HG03196 (cell line): ENCODE measurements at regions not wholly inside any gene's neighbourhood (a gene's known extent, or its start where the extent isn't known, plus 50 kb on each side); places are given as distances from the start of the nearest gene placed in this dataset.
"Not testable (repeated sequence)": the region's sequence is repeated elsewhere in the genome, so short reads cannot be mapped to it uniquely, and the experiment has no call there.

ENCODE experiments used
- ATAC-seq: cut with Tn5 transposase; IDR thresholded peaks from one replicate; pipeline ENCODE4 v1.9.1; 2021; ENCODE audit not compliant: unreplicated experiment

DNA sequence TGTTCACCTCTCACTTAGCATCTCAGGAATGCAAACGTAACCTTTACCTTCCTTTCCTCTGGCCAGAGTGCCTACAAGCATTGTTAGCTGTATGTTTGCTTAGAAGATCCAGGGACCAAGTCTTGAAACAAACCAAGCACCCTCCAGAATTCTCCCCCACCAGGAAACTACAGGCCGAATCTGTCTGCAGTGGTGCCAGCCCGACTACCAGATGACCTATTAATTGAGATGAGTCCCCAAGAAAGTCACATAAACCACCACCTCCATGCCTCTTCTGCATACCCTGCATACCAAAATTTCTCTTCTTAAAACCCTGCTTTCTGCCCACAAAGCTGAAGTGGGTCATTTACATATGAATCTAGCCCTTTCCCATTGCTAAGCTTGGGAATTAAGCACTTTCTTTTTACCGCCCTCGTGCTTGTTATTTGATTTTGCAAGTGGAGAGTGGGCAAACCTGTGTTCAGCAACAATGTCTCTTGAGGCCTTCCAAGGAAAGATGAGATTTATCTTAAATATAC is 1239.1 kb downstream of the CDH12 start:
- ATAC-seq = no peak

DNA sequence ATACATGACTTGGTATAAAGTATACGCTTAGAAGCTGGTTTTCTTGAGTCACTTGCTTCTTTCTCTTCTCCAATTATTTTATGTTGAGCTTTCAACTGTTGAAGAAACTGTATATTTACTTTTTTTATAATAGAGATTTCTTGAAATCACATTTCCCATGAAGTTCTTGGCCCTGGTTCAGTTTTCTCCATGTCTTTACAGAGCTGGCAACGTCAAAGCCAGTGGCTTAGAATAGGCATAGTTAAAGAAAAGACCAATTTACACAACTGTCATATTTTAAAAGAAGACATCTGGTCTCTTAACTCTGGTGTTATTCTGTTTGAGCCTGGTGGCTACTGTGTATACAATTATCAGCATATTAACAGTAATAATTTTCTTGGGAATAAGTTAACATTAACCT is 1249.3 kb downstream of the CDH12 start:
- no peak for ATAC-seq

DNA sequence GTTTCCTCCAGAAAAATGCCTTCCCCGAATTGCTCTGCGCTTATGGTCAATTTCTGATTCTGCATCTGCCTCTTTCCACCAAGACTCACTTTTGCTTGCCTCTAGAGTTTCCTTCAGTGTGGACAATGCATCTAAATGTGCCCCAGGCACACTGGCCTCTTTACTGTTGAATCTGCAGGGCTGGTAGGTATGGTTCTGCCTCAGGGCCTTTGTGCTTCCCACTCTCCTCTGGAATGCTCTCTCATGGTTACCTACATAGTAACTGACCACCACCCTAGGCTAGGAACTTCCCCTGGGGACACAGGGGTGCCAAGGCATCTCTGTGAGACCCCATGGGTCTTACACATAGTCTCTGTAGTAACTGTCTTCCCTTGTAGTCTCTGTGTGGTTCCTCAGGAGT is 1258.6 kb downstream of the CDH12 start:
- ATAC-seq = no peak

DNA sequence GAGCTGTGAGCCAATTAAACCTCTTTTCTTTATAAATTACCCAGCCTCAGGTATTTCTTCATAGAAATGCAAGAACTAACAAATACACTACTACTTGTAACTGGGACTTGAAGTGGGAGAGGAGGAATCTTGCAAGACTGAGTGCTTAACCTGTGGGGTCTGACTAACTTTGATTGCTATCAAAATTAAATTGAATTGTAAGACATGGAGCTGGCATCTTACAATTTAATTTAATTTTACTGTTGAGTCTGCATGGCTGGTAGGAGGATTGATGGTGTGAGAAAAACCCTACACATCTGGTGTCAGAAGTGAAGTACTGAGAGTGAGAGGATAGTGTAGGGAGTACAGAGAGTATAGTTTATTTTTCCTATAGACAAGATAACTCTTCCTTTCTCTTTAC is 1259.9 kb downstream of the CDH12 start:
- no peak for ATAC-seq

DNA sequence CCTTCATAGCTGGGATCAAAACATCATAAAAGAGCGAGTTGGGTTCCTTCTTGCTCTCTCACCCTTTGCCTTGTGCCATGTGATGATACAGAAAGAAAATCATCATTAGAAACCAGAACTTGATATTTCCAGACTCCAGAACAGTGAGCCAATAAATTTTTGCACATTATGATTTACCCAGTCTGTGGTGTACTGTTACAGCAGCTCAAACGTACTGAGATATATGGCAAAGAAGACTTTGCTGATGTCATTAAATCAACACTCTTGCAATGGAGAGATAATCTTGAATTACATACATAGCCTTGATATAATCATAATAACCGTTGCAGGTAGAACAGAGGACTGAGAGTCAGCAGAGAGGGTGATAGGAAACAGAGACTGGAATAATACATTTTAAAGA is 1271.6 kb downstream of the CDH12 start:
- no peak for ATAC-seq

DNA sequence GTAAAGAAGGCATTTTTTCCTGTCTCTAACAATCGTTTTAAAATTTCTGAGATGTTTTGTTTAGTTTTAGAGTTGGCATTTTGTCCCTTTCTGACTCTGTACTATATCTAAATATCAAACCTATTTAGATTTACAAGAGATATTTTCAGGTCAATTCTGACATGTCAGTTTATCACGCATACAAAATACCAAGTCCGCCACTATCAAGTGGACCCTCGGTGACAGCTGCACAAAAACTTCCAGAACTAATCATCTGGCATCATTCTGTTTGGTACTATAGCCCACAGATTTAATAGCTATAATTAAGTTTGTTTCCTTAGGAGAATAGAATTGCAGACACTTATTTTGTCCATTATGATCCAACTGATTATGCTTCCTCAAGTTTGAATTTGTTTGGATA is 1278.2 kb downstream of the CDH12 start:
- no peak for ATAC-seq

DNA sequence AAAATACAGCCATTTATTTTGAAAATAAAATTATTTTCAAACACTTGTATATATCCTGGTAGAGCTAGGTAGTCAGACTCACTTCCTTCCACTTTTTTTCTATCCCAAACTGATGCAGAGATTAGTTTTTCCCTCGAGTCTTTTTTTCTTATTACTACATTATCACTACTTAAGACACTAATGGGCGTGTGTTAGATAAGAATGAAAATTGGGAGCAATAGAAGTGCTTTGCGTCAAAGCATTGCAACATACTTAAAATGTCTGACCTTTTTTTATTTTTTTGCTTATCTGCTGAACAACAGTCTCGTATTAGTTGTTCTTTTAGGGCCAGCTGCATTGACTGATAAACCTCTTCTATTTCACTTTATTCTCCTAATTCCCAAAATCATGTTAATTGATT is 1278.7 kb downstream of the CDH12 start:
- no peak for ATAC-seq

DNA sequence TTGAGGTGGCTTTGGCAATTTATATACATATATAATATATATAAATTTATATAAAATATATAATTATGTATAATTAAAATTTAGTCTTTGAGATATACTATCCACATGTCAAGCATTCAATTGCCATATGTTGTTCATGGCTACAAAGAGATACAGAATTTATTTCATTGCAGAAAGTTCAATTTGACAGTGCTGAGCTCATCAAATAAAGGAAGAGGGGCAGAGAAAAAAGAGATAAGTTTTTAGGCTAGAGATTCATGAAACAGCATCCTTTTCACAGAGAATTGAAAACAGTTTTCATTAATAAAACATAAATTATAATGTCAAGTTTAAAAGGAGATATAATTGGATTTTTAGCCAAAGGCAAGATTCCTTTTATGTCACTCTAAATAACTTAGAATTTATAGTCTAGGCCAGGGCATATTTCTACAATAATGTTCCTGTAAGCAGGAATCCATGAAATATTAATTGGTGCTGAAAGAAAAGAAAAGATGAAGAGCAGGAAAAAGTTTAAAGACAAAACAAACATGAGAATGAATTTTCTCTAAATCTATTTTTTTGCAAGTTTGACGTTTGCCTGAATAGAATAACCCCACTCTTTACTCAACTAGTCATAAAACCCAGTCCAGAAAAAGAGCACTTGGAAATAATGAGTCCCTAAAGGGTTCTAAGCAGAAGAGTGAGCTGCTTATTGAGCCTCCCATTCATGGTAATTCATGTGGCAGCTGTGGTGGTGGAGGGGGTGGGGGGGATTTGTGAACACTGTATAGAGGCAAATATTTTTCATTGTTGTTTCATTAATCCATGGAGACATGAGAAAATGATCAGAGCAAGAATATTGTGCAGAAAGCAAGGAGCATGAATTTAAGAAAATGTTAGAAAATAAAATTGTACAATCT is 1279.5 kb downstream of the CDH12 start:
- no peak for ATAC-seq

DNA sequence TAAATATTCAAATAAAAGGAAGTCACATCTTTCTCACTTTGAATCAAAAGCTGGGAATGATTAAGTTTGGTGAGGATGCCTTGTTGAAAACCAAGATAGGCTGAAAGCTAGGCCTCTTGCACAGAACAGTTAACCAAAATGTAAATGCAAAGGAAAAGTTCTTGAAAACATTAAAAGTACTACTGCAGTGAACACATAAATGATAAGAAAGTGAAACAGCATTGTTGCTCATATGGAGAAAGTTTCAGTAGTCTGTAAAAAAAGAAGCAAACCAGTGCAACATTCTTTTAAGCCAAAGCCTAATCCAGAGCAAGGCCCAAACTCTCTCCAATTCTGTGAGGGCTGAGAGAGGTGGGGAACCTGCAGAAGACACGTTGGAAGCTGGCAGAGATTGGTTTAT is 1281.9 kb downstream of the CDH12 start:
- not testable (repeated sequence) for ATAC-seq

DNA sequence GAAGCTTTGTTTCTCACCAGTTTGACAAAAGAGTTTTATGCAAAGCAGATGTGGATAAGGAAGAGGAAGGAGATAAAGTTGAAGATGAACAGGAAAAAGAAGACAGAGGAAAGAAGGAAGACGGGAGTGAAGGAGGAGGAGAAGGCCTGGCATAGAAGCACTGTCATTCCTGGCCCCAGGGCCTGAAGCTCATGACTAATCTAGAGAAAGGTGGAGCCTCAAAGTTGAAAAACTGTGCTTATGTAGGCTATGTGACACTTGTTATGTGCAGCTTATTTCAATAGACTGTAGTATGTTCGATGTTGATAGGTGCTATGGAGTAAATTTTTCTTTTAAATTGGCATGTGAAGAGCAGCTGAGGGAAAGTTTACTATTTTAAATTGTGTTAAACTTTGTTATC is 1294.0 kb downstream of the CDH12 start:
- not testable (repeated sequence) for ATAC-seq

DNA sequence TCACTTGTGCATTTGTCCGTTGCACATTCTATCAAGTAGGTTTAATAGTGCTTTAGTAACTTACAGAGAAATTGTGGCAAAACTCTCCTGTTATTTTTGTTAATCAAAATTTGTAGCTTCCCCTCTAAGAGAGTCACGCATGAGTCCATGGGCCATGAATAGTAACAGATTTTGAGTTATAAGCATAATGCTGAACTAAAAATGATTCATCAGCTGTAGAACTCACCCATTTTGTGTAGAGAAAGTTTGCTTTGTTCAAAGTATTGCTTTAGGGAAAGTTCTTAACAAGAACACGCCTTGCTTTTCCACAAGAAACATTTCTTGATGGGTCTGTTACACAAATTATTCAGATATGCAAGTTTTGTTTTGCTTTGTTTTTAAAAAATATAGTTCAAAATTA is 1300.9 kb downstream of the CDH12 start:
- ATAC-seq = not testable (repeated sequence)

DNA sequence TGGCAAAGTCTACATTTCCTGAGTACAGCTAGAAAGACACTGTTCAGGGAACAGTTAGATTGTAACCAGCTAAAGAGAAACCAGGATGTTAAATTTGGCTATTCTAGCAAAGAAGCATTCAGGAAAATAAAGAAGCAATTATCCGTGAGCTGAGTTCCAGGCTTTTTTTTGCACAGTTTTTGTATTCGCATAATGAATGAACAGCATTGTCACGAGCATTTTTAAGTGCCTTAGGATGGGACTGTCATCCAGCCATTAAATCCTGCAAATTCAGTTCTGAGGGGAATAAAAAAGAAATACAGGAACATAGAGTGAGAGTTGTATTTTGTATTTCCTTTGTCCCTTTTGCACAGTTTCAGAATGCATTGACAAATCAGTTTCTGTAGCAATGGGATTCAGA is 1302.2 kb downstream of the CDH12 start:
- ATAC-seq = not testable (repeated sequence)

DNA sequence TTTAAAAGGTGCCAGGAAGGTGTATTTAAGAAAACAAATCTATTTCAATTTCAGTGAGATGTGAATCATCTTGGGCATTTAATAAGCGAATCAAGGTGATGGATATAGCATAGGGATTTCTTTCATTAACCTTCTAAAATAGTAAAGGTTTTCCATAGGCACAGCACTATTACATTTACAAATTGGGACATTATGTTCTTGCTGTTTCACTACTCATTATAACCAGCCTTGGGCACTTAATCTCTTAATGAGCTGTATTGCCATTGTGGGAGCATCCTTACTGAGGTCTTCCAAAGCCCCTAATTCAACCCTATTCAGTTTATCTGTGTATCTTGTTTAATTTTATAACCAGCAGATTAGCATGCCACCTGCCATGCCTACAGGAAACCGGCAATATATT is 1305.5 kb downstream of the CDH12 start:
- ATAC-seq = not testable (repeated sequence)

DNA sequence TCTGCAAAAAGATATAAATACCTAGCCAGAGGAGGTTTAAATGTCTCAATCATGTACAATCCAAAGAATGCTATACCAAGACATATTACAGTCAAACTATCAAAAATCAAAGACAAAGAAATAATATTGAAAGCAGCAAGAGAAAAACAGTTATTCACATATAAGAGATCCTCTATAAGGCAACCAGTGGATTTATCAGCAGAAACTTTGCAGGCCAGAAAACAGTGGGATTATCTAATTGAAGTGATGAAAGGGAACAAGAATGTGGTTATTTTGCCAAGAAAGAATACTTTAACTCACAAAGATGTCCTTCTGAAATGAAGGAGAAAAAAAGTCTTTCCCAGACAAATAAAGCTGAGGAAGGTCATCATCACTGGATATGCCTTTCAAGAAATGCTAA is 1318.0 kb downstream of the CDH12 start:
- not testable (repeated sequence) for ATAC-seq

DNA sequence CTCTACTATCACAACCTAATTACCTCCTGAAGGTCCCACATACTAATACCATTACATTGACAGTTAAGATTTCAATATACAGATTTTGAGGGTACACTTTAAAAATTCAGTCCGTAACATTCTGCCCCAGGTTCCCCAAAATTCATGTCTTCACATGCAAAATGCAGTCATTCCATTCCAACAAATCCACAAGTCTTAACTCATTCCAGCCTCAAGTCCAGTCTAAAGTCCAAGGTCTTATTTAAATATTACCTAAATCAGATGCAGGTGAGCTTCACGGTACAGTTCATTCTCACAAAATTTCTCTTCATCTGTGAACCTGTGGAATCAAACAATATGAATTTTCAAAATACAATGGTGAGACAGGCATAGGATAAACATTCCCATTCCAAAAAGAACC is 1332.0 kb downstream of the CDH12 start:
- ATAC-seq = not testable (repeated sequence)

DNA sequence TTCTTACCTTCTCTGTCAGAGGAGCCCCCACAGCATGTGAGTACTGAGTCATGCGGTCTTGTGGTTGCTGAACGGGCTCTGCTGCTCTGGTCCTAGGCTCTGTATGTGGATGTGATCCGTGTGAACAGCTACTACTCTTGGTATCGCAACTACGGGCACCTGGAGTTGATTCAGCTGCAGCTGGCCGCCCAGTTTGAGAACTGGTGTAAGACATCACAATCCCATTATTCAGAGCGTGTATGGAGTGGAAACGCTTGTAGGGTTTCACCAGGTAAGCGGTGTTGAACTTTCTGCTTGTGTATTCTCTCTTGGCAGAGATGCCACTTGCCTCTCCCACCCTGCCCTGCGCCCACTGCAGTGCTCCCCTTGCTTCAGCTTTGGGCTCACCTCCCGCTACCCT is 1356.2 kb downstream of the CDH12 start:
- ATAC-seq = not testable (repeated sequence)

DNA sequence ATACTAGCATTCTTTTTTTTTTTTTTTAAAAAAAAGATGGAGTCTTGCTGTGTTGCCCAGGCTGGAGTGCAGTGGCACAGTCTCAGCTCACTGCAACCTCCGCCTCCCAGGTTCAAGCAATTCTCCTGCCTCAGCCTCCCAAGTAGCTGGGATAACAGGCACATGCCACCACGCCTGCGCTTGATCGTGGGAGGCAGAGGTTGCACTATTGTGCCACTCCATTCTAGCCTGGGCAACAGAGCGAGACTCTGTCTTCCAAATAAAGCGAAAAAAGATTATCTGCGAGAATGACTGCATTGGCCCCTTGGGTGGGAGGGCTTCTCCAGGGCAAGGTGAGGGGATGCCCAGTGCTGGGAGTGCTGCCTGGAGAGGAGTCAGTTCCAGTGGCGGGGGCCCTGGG is 1357.1 kb downstream of the CDH12 start:
- not testable (repeated sequence) for ATAC-seq

DNA sequence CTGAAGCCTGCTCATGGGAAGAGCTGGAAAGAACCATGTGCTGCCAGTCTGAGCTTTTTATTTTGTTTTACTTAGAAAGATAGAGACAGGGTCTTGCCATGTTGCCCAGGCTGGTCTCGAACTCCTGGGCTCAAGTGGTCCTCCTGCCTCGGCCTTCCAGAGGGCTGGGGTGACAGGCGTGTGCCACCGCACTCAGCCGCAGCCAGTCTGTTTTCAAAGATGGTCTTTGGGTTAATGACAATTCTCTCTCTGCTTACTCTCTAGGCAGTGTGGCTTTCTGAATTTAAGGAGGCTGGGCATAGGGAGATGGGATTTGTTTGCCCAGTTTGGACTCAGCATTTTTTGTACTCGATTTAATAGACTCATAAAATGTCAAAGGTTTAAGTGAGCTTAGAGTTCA is 1357.9 kb downstream of the CDH12 start:
- ATAC-seq = not testable (repeated sequence)

DNA sequence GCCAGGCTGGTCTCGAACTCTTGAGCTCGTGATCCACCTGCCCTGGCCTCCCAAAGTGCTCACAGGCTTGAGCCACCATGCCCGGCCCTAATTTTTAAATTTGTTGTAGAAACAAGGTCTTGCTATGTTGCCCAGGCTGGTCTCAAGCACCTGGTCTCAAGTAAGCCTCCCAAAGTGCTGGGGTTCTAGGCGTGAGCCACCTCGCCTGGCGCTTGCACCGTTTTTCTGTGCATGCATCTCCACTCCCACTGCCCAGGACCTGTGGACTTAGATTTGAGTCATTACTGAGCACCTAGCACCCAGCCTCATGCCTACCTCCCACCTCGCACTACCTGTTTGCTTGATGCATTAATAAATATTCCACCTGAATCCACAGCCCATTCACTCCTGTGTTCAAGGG is 1359.1 kb downstream of the CDH12 start:
- not testable (repeated sequence) for ATAC-seq

DNA sequence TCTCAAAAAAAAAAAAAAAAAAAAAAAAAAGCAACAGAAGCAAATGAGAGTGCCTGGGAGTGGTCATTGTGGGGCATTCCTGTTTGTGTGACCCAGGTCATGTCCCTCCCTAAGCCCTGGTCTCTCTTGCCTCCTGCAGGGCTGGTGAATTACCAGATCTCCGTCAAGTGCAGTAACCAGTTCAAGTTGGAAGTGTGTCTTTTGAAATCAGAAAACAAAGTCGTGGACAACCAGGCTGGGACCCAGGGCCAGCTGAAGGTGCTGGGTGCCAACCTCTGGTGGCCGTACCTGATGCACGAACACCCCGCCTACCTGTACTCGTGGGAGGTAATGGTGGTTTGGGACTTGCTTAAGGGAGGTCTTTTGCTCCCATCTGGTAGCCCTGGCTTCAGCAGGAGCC is 1362.0 kb downstream of the CDH12 start:
- ATAC-seq = not testable (repeated sequence)

DNA sequence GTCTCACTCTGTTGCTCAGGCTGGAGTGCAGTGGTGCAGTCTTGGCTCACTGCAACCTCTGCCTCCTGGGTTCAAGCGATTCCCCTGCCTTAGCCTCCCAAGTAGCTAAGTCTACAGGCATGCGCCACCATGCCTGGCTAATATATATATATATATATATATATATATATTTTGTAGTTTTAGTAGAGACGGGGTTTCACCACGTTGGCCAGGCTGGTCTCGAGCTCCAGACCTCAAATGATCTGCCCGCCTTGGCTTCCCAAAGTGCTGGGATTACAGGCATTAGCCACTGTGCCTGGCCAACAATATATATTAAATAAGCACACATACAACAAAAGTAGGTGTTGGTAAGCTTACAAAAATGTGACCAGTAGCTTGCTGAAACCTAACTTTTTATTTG is 1364.3 kb downstream of the CDH12 start:
- ATAC-seq = not testable (repeated sequence)

DNA sequence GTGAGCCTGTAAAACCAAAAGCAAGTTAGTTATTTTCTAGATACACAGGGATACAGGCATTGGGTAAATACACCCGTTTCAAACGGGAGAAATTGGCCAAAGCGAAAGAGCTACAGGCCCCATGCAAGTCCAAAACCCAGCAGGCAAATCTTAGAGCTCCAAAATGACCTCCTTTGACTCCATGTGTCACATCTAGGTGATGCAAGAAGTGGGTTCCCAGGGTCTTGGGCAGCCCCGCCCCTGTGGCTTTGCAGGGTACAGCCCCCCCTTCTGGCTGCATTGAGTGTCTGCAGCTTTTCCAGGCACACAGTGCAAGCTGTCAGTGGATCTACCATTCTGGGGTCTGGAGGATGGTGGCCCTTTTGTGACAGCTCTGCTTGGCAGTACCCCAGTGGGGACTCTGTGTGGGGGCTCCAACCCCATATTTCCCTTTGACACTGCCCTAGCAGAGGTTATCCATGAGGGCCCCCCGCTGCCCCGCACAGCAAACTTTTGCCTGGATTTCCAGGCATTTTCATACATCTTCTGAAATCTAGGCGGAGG is 1367.6 kb downstream of the CDH12 start:
- not testable (repeated sequence) for ATAC-seq
